ENCODE measurements at regions not wholly inside any gene's neighbourhood (a gene's known extent, or its start where the extent isn't known, plus 50 kb on each side); places are given as distances from the start of the nearest gene placed in this dataset.

- in situ Hi-C loops (cut with HindIII; ENCODE audit: low sequenced_read_pairs), result no loop called here
- no peak for DNase-seq (ENCODE audit: low read depth, low spot score)
- H3K4me3 ChIP-seq (ENCODE audit: low read depth, low read length), result no peak overlapping the region
- TF ChIP-seq, protein P1, sequence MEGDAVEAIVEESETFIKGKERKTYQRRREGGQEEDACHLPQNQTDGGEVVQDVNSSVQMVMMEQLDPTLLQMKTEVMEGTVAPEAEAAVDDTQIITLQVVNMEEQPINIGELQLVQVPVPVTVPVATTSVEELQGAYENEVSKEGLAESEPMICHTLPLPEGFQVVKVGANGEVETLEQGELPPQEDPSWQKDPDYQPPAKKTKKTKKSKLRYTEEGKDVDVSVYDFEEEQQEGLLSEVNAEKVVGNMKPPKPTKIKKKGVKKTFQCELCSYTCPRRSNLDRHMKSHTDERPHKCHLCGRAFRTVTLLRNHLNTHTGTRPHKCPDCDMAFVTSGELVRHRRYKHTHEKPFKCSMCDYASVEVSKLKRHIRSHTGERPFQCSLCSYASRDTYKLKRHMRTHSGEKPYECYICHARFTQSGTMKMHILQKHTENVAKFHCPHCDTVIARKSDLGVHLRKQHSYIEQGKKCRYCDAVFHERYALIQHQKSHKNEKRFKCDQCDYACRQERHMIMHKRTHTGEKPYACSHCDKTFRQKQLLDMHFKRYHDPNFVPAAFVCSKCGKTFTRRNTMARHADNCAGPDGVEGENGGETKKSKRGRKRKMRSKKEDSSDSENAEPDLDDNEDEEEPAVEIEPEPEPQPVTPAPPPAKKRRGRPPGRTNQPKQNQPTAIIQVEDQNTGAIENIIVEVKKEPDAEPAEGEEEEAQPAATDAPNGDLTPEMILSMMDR (IDR thresholded peaks at IDR 0.05; ENCODE audit: low read depth, low read length), result no peak
These were observed 59.5 kb upstream of the KY start for GRCh38 chr3:134710313-134710680.

DNA sequence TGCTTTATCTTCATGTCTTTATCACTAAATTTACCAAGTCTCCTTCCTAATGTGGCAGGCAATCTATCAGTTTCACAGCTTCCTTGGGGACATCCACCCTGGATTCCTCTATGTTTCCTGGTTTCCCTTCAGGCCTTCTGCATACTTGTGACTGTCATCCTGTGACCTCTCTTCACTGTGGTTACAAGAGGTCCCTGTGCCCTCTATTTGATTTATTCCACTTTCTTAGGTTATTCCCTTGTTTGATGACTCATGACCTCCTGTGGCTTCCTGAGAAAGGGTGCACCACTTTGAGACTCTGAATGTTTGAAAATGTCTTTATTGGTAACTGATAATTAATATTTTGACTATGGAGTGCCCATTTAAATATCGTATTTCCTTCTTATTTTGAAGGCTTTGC, 60.5 kb upstream of the KY start:
- TF ChIP-seq, protein P1 (IDR thresholded peaks at IDR 0.05; ENCODE audit: low read depth, low read length), result no peak
- peak; percentile 4 for DNase-seq (ENCODE audit: low read depth, low spot score)
- no peak overlapping the region for H3K4me3 ChIP-seq (ENCODE audit: low read depth, low read length)
- in situ Hi-C loops (cut with HindIII; ENCODE audit: low sequenced_read_pairs), result no loop called here

GRCh38 chr3:134713671-134714070, 62.8 kb upstream of the KY start:
- TF ChIP-seq, protein P1 (IDR thresholded peaks at IDR 0.05; ENCODE audit: low read depth, low read length), result no peak
- H3K4me3 ChIP-seq (ENCODE audit: low read depth, low read length), result no peak overlapping the region
- no peak for DNase-seq (ENCODE audit: low read depth, low spot score)
- in situ Hi-C loops (cut with HindIII; ENCODE audit: low sequenced_read_pairs), result no loop called here

GRCh38 chr3:134718726-134719125, 67.9 kb upstream of the KY start:
- in situ Hi-C loops (cut with HindIII; ENCODE audit: low sequenced_read_pairs), result no loop called here
- DNase-seq (ENCODE audit: low read depth, low spot score), result no peak
- no peak overlapping the region for H3K4me3 ChIP-seq (ENCODE audit: low read depth, low read length)
- TF ChIP-seq, protein P1 (IDR thresholded peaks at IDR 0.05; ENCODE audit: low read depth, low read length), result no peak

GRCh38 chr3:134721214-134721613, 70.4 kb upstream of the KY start:
- H3K4me3 ChIP-seq (ENCODE audit: low read depth, low read length), result no peak overlapping the region
- in situ Hi-C loops (cut with HindIII; ENCODE audit: low sequenced_read_pairs), result no loop called here
- TF ChIP-seq, protein P1 (IDR thresholded peaks at IDR 0.05; ENCODE audit: low read depth, low read length), result no peak
- DNase-seq (ENCODE audit: low read depth, low spot score), result no peak

DNA sequence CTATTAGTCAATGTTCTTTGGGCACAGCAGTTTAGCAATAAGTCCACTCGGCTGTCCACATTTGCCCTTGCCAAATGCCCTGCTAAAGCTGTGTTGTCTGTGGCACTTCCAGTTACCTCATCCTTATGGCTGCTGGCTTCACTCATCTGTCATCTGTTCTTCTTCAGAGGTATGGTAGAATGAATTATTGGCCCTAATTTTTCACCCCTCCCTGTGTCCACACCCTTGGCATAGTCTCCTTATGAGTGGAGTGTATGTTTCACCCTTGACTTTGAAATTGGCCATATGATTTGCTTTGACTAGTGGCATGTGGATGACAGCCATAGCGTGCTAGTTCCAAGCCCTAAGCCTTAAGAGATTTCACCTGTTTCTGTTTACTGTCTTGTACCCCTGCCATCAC, 72.1 kb upstream of the EPHB1 start:
- TF ChIP-seq, protein P1 (IDR thresholded peaks at IDR 0.05; ENCODE audit: low read depth, low read length), result no peak
- H3K4me3 ChIP-seq (ENCODE audit: low read depth, low read length), result no peak overlapping the region
- no peak for DNase-seq (ENCODE audit: low read depth, low spot score)
- in situ Hi-C loops (cut with HindIII; ENCODE audit: low sequenced_read_pairs), result no loop called here

- TF ChIP-seq, protein P1 (IDR thresholded peaks at IDR 0.05; ENCODE audit: low read depth, low read length), result no peak
These were observed 65.4 kb upstream of the EPHB1 start for GRCh38 chr3:134729649-134730048.

More at GRCh38 chr3:134729649-134730048, 65.4 kb upstream of the EPHB1 start:
- H3K4me3 ChIP-seq (ENCODE audit: low read depth, low read length), result no peak overlapping the region
- DNase-seq (ENCODE audit: low read depth, low spot score), result no peak
- in situ Hi-C loops (cut with HindIII; ENCODE audit: low sequenced_read_pairs), result no loop called here
